ENCODE measurements at regions not wholly inside any gene's neighbourhood (a gene's known extent, or its start where the extent isn't known, plus 50 kb on each side); places are given as distances from the start of the nearest gene placed in this dataset.

DNA sequence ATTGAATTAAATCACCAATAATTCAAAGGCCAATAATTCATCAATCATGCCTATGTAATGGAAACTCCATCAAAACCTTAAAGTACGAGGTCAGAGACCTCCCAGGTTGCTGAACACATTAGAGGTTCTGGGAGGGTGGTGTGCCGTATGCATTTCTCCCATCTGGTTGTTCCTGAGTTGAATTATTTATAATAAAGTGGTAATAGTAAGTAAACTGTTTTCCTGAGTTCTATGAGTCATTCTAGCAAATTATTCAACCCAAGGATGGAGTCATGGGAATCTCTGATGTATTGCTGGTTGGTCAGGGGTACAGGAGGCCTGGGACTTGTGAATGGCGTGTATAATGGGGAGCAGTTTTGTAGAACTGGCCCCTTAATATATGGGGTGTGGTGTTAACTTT, 191.7 kb downstream of the CARTPT start:
- Mint-ChIP-seq H3K27me3 (ENCODE audit: insufficient read depth, unreplicated experiment) (peaks cover 9% of the 10 kb centered on the region), H3K27ac (ENCODE audit: unreplicated experiment) (no peak overlapping the region), H3K9me3 (ENCODE audit: unreplicated experiment) (no peaks in the 10 kb centered on the region), H3K4me3 (ENCODE audit: unreplicated experiment) (no peak overlapping the region), H3K36me3 (ENCODE audit: insufficient read depth, unreplicated experiment) (no peaks in the 10 kb centered on the region), H3K4me1 (ENCODE audit: low read depth, unreplicated experiment) (no peaks in the 10 kb centered on the region)
- intact Hi-C loops (cut with micrococcal nuclease; ENCODE audit: unreplicated experiment), result no loop called here
- H3K4me1 ChIP-seq, result no peaks in the 10 kb centered on the region; the same call in 1 of the 2 replicates
- TF ChIP-seq, protein P1, sequence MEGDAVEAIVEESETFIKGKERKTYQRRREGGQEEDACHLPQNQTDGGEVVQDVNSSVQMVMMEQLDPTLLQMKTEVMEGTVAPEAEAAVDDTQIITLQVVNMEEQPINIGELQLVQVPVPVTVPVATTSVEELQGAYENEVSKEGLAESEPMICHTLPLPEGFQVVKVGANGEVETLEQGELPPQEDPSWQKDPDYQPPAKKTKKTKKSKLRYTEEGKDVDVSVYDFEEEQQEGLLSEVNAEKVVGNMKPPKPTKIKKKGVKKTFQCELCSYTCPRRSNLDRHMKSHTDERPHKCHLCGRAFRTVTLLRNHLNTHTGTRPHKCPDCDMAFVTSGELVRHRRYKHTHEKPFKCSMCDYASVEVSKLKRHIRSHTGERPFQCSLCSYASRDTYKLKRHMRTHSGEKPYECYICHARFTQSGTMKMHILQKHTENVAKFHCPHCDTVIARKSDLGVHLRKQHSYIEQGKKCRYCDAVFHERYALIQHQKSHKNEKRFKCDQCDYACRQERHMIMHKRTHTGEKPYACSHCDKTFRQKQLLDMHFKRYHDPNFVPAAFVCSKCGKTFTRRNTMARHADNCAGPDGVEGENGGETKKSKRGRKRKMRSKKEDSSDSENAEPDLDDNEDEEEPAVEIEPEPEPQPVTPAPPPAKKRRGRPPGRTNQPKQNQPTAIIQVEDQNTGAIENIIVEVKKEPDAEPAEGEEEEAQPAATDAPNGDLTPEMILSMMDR (IDR thresholded peaks at IDR 0.05; ENCODE audit: insufficient read depth in 1 of 2, low read depth in 1 of 2, low read length in 1 of 2, severe bottlenecking in 1 of 2, unreplicated experiment in 1 of 2), result no peak
- DNase-seq, result no peak
- POLR2A ChIA-PET, result no interaction called here
- H3K9me3 ChIP-seq, result no peaks in the 10 kb centered on the region
- H3K27me3 ChIP-seq (replicated peaks; ENCODE audit: control insufficient read depth, insufficient read depth, low read length), result no peaks in the 10 kb centered on the region; the same call in 1 of the 2 replicates
- no peak overlapping the region for H3K4me3 ChIP-seq (ENCODE audit: low read depth, low read length)
- H3K36me3 ChIP-seq (ENCODE audit: control insufficient read depth, insufficient read depth, low read length), result no peaks in the 10 kb centered on the region
- CTCF ChIA-PET, result no interaction called here
- BruUV-seq (replicated peaks), result no TSS peak

DNA sequence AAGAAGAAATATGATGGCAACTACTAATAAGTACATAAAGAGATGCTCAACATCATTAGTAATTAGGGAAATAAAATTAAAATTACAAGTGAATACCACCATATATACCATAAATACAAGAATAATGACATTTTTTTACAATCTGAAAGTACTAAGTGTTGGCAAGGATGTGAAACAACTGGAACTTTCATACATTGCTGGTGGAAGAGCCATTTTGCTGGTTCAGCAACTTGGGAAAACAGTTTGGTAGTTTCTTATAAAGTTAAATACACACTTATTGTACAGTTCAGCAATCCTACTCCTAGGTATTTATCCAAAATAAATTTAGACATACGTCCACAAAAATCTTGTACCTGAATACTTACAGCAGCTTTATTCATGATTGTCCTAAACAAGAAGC, 192.9 kb downstream of the CARTPT start:
- Histone ChIP-seq H3K4me3 (ENCODE audit: low read depth, low read length) (no peak overlapping the region), H3K27me3 (replicated peaks; ENCODE audit: control insufficient read depth, insufficient read depth, low read length) (no peaks in the 10 kb centered on the region; the same call in 1 of the 2 replicates), H3K9me3 (peaks cover 2% of the 10 kb centered on the region; the same call in 1 of the 2 replicates), H3K36me3 (ENCODE audit: control insufficient read depth, insufficient read depth, low read length) (no peaks in the 10 kb centered on the region), H3K4me1 (no peaks in the 10 kb centered on the region; the same call in 1 of the 2 replicates)
- ChIA-PET CTCF (no interaction called here), POLR2A (no interaction called here)
- Mint-ChIP-seq H3K27ac (ENCODE audit: unreplicated experiment) (no peak overlapping the region), H3K4me1 (ENCODE audit: low read depth, unreplicated experiment) (no peaks in the 10 kb centered on the region), H3K9me3 (ENCODE audit: unreplicated experiment) (no peaks in the 10 kb centered on the region), H3K4me3 (ENCODE audit: unreplicated experiment) (no peak overlapping the region), H3K27me3 (ENCODE audit: insufficient read depth, unreplicated experiment) (peaks cover 16% of the 10 kb centered on the region), H3K36me3 (ENCODE audit: insufficient read depth, unreplicated experiment) (no peaks in the 10 kb centered on the region)
- intact Hi-C loops (cut with micrococcal nuclease; ENCODE audit: unreplicated experiment), result no loop called here
- BruUV-seq (replicated peaks), result no TSS peak
- no peak for DNase-seq
- TF ChIP-seq, protein P1 (IDR thresholded peaks at IDR 0.05; ENCODE audit: insufficient read depth in 1 of 2, low read depth in 1 of 2, low read length in 1 of 2, severe bottlenecking in 1 of 2, unreplicated experiment in 1 of 2), result no peak

DNA sequence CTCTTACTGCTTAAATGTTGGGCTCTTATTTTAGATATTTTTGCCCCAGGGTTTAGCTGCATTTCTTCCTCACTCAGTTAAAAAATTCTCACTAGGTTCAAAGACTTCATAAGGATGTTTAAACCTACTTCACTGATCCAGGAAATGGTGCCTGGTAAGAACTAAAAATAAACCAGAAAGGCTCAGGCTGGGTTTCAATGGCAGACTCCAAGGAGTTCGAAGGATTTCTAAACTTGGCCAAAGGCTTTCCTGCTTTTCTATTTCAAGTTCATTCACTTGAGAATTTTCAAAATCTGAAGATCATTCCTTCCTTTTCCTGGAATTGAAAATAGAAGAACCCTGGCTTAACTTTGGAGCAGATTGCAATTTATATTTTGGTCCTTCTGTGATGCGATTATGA, 193.0 kb upstream of the MAP1B start:
- ChIA-PET POLR2A (no interaction called here), CTCF (no interaction called here)
- H3K36me3 Mint-ChIP-seq (ENCODE audit: insufficient read depth, unreplicated experiment), result no peaks in the 10 kb centered on the region
- H3K36me3 ChIP-seq (ENCODE audit: control insufficient read depth, insufficient read depth, low read length), result no peaks in the 10 kb centered on the region
- BruUV-seq (replicated peaks), result no TSS peak
- peaks cover 4% of the 10 kb centered on the region; the same call in 1 of the 2 replicates for H3K9me3 ChIP-seq
- intact Hi-C loops (cut with micrococcal nuclease; ENCODE audit: unreplicated experiment), result no loop called here
- no peak for DNase-seq
- no peak overlapping the region for H3K27ac Mint-ChIP-seq (ENCODE audit: unreplicated experiment)
- no peak overlapping the region for H3K4me3 Mint-ChIP-seq (ENCODE audit: unreplicated experiment)
- no peaks in the 10 kb centered on the region for H3K4me1 ChIP-seq
- no peaks in the 10 kb centered on the region; the same call in 1 of the 2 replicates for H3K27me3 ChIP-seq (replicated peaks; ENCODE audit: control insufficient read depth, insufficient read depth, low read length)
- TF ChIP-seq, protein P1 (IDR thresholded peaks at IDR 0.05; ENCODE audit: insufficient read depth in 1 of 2, low read depth in 1 of 2, low read length in 1 of 2, severe bottlenecking in 1 of 2, unreplicated experiment in 1 of 2), result no peak
- no peak overlapping the region for H3K4me3 ChIP-seq (ENCODE audit: low read depth, low read length)
- no peaks in the 10 kb centered on the region for H3K9me3 Mint-ChIP-seq (ENCODE audit: unreplicated experiment)
- H3K27me3 Mint-ChIP-seq (ENCODE audit: insufficient read depth, unreplicated experiment), result peaks cover 23% of the 10 kb centered on the region
- no peaks in the 10 kb centered on the region for H3K4me1 Mint-ChIP-seq (ENCODE audit: low read depth, unreplicated experiment)
